IMR-90 (cell line): ENCODE measurements at regions not wholly inside any gene's neighbourhood (a gene's known extent, or its start where the extent isn't known, plus 50 kb on each side); places are given as distances from the start of the nearest gene placed in this dataset.

Source experiments
- ATAC-seq: fragments of 200-7000 bp; cut with Tn5 transposase; 2 replicates; pipeline ENCODE4 v1.9.1; 2020; ENCODE audit warnings: low read depth, mild to moderate bottlenecking, moderate library complexity
- BruUV-seq: library from RNA; stranded (reverse); fragments of 400-500 nt; replicated peaks from 2 replicates; lab custom pipeline; 2021; lab: Mats Ljungman, UMichigan
- CTCF ChIA-PET: fragments of 300-600 bp; formaldehyde crosslinking; extraction: SDS; loops from one replicate; lab custom pipeline; 2021; ENCODE audit warnings: antibody characterized with exemption; lab: Yijun Ruan, JAX
- POLR2A ChIA-PET: fragments of 300-600 bp; sonication (Branson Sonifier 250); formaldehyde crosslinking; loops from one replicate; lab custom pipeline; 2022; ENCODE audit warnings: antibody characterized with exemption; ENCODE audit not compliant: unreplicated experiment; lab: Charles Lee
- DNase-seq: peaks from one replicate; pipeline ENCODE4 v3.0.0; 2013
- H2AFZ ChIP-seq: replicated peaks from 2 replicates; pipeline ENCODE3; 2013; ENCODE audit warnings: low read length, mild to moderate bottlenecking; ENCODE audit not compliant: poor library complexity
- H2AK5ac ChIP-seq: 2 replicates; pipeline ENCODE4 v1.6.1; 2013; ENCODE audit warnings: low read depth, low read length, inconsistent platforms
- H2AK9ac ChIP-seq: replicated peaks from 2 replicates; pipeline ENCODE3; 2013; ENCODE audit warnings: mild to moderate bottlenecking, low read depth, low read length, moderate library complexity; ENCODE audit not compliant: poor library complexity
- H2BK120ac ChIP-seq: 2 replicates; pipeline ENCODE4 v1.6.1; 2013; ENCODE audit warnings: low read depth, low read length, inconsistent platforms
- H2BK15ac ChIP-seq: 3 replicates; pipeline ENCODE4 v1.6.1; 2013; ENCODE audit warnings: low read depth, low read length, inconsistent platforms
- H2BK20ac ChIP-seq: 2 replicates; pipeline ENCODE4 v1.6.1; 2013; ENCODE audit warnings: low read depth, mild to moderate bottlenecking, inconsistent platforms, low read length, moderate library complexity
- H2BK5ac ChIP-seq: 2 replicates; pipeline ENCODE4 v1.6.1; 2013; ENCODE audit warnings: mild to moderate bottlenecking, low read depth, low read length, inconsistent platforms; ENCODE audit not compliant: poor library complexity, severe bottlenecking
- H3K14ac ChIP-seq: replicated peaks from 2 replicates; pipeline ENCODE4 v1.6.1; 2013; ENCODE audit warnings: low read depth, low read length, inconsistent platforms
- H3K18ac ChIP-seq: 2 replicates; pipeline ENCODE4 v1.6.1; 2013; ENCODE audit warnings: low read depth, low read length, control low read depth
- H3K23ac ChIP-seq: 2 replicates; pipeline ENCODE4 v1.6.1; 2013; ENCODE audit warnings: low read depth, low read length, inconsistent platforms
- H3K27ac ChIP-seq: 2 replicates; pipeline ENCODE4 v1.5.1; 2013; ENCODE audit warnings: mild to moderate bottlenecking, control low read depth, low read length; ENCODE audit not compliant: insufficient read depth
- H3K27me3 ChIP-seq: 2 replicates; pipeline ENCODE4 v1.6.1; 2013; ENCODE audit warnings: low read length; ENCODE audit not compliant: control insufficient read depth, insufficient read depth
- H3K36me3 ChIP-seq: 2 replicates; pipeline ENCODE4 v1.6.1; 2013; ENCODE audit warnings: low read length, mixed read lengths; ENCODE audit not compliant: control insufficient read depth, insufficient read depth
- H3K4ac ChIP-seq: 2 replicates; pipeline ENCODE4 v1.6.1; 2013; ENCODE audit warnings: low read depth, low read length, inconsistent platforms
- H3K4me1 ChIP-seq: 2 replicates; pipeline ENCODE4 v1.6.1; 2013; ENCODE audit warnings: low read length, mixed read lengths; ENCODE audit not compliant: control insufficient read depth, insufficient read depth
- H3K4me2 ChIP-seq: 2 replicates; pipeline ENCODE4 v1.6.1; 2013; ENCODE audit warnings: low read depth, mild to moderate bottlenecking, control low read depth, low read length, moderate library complexity
- H3K4me3 ChIP-seq: 2 replicates; pipeline ENCODE4 v1.5.1; 2013; ENCODE audit warnings: low read depth, mild to moderate bottlenecking, control low read depth, low read length, moderate library complexity; ENCODE audit not compliant: insufficient read depth
- H3K56ac ChIP-seq: 2 replicates; pipeline ENCODE4 v1.6.1; 2013; ENCODE audit warnings: low read length, inconsistent platforms; ENCODE audit not compliant: insufficient read depth; ENCODE audit errors: extremely low read depth
- H3K79me1 ChIP-seq, 2 experiments: 2 replicates each; pipeline ENCODE4 v1.6.1; 2013; ENCODE audit warnings: low read length in 2 of 2, inconsistent platforms in 1 of 2, low read depth in 1 of 2
- H3K9ac ChIP-seq: 2 replicates; pipeline ENCODE4 v1.6.1; 2013; ENCODE audit warnings: low read depth, low read length, control low read depth
- H3K9me1 ChIP-seq: 2 replicates; pipeline ENCODE4 v1.6.1; 2013; ENCODE audit warnings: low read length, inconsistent platforms; ENCODE audit not compliant: insufficient read depth
- H3K9me3 ChIP-seq: 2 replicates; pipeline ENCODE4 v1.6.1; 2013; ENCODE audit warnings: low read length; ENCODE audit not compliant: control insufficient read depth, insufficient read depth
- H4K20me1 ChIP-seq: 2 replicates; pipeline ENCODE4 v1.6.1; 2013; ENCODE audit warnings: low read length, inconsistent platforms; ENCODE audit not compliant: insufficient read depth
- H4K5ac ChIP-seq: 2 replicates; pipeline ENCODE4 v1.6.1; 2013; ENCODE audit warnings: mild to moderate bottlenecking, low read depth, low read length, control low read depth
- H4K8ac ChIP-seq, 2 experiments: 2 replicates each; pipeline ENCODE4 v1.6.1; 2013; ENCODE audit warnings: low read depth in 2 of 2, low read length in 2 of 2, control low read depth in 1 of 2, inconsistent platforms in 1 of 2
- H4K91ac ChIP-seq: 2 replicates; pipeline ENCODE4 v1.6.1; 2013; ENCODE audit warnings: low read depth, low read length, inconsistent platforms; ENCODE audit not compliant: insufficient read depth
- BHLHE40 ChIP-seq: fragments of 150-350 bp; IDR thresholded peaks from 2 replicates; pipeline ENCODE4 v1.6.1; 2016; ENCODE audit warnings: mild to moderate bottlenecking, low read depth, low read length
- CEBPB ChIP-seq: IDR thresholded peaks from 2 replicates; pipeline ENCODE4 v1.6.1; 2012; ENCODE audit warnings: low read depth, low read length, improper control_type of control experiment
- CHD1 ChIP-seq: IDR thresholded peaks from 2 replicates; pipeline ENCODE4 v1.6.1; 2012; ENCODE audit warnings: low read depth, low read length, improper control_type of control experiment
- FOS ChIP-seq: fragments of 150-350 bp; IDR thresholded peaks from 2 replicates; pipeline ENCODE4 v1.6.1; 2016; ENCODE audit warnings: low read depth, low read length
- MAFK ChIP-seq: IDR thresholded peaks from 2 replicates; pipeline ENCODE4 v1.6.1; 2012; ENCODE audit warnings: low read depth, low read length, improper control_type of control experiment
- NFE2L2 ChIP-seq: fragments of 150-350 bp; IDR thresholded peaks from 2 replicates; pipeline ENCODE4 v1.6.1; 2016; ENCODE audit warnings: low read depth, mild to moderate bottlenecking, low read length
- POLR2A ChIP-seq: IDR thresholded peaks from 2 replicates; pipeline ENCODE4 v1.6.1; 2012; ENCODE audit warnings: mild to moderate bottlenecking, low read depth, low read length
- RAD21 ChIP-seq: IDR thresholded peaks from 2 replicates; pipeline ENCODE4 v1.6.1; 2012; ENCODE audit warnings: low read length, improper control_type of control experiment
- RCOR1 ChIP-seq: IDR thresholded peaks from 2 replicates; pipeline ENCODE4 v1.6.1; 2012; ENCODE audit warnings: mild to moderate bottlenecking, low read length, improper control_type of control experiment; ENCODE audit not compliant: insufficient replicate concordance
- SMC3 ChIP-seq: fragments of 150-350 bp; IDR thresholded peaks from 2 replicates; pipeline ENCODE4 v1.6.1; 2016; ENCODE audit warnings: low read depth, mild to moderate bottlenecking, antibody characterized with exemption, low read length, moderate library complexity
- WGBS, 2 experiments: methylation state at CpG; one replicate each; pipeline versions ENCODE4 v1.1.5 to v1.1.7; 2013; ENCODE audit warnings: missing lambda C conversion rate in 2 of 2; ENCODE audit not compliant: insufficient read length in 1 of 2; ENCODE audit errors: extremely low coverage in 2 of 2; 5-methylcytosine and 5-hydroxymethylcytosine counted together
- dilution Hi-C: fragments of 300-500 bp; cut with HindIII; formaldehyde crosslinking; loops from one replicate; pipeline ENCODE4 v1.14.3; 2018; ENCODE audit warnings: low sequenced_read_pairs; ENCODE audit not compliant: unreplicated experiment
- in situ Hi-C: fragments of 300-500 bp; cut with MboI; formaldehyde crosslinking; loops from 3 replicates; pipeline ENCODE4 v1.14.3; 2019; ENCODE audit warnings: low sequenced_read_pairs, inconsistent platforms, mixed read lengths
- intact Hi-C: fragments of 100-400 bp; cut with micrococcal nuclease; formaldehyde crosslinking; loops from 2 replicates; pipeline ENCODE4 v1.10.0; 2022
- TF ChIP-seq, protein P1 (sequence below): fragments of 150-350 bp; IDR thresholded peaks from 2 replicates; pipeline ENCODE4 v1.6.1; 2017; ENCODE audit warnings: mild to moderate bottlenecking, antibody characterized with exemption, low read length, low read depth
- TF ChIP-seq, protein P2 (sequence below): fragments of 150-350 bp; IDR thresholded peaks from 2 replicates; pipeline ENCODE4 v1.6.1; 2016; ENCODE audit warnings: low read depth, mild to moderate bottlenecking, low read length, moderate library complexity, borderline replicate concordance
- TF ChIP-seq, protein P3 (sequence below): conservative IDR thresholded peaks from 2 replicates; pipeline ENCODE4 v1.5.1; 2012; ENCODE audit warnings: mild to moderate bottlenecking, low read depth, low read length, improper control_type of control experiment

DNA sequence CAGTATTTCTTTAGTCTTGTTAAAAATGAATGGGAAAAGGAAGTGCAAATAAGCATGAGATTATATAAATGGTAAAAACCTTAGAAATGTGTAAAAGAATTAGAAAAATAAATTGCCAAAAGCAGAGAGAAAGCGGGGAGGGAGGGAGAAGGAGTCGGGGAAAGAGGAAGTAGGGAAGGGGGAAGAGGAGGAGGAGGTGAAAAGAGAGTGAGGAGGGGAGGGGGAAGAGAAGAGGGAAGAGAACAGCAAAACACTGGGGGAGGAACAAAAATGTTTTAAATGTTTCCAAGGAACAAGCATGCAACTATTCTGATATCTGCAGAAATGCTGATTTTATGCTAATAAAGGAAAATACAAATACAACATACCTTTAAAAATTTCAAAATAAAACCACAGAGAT lies 317.5 kb downstream of the PIK3R1 start:
- Histone ChIP-seq H2BK5ac (no peak overlapping the region), H3K9me1 (no peaks in the 10 kb centered on the region), H3K4me3 (no peak overlapping the region), H3K56ac (no peak overlapping the region), H3K36me3 (no peaks in the 10 kb centered on the region), H2BK20ac (no peak overlapping the region), H2BK120ac (no peak overlapping the region), H4K5ac (no peak overlapping the region), H2AFZ (no peak overlapping the region), H3K23ac (no peak overlapping the region), H3K27ac (no peak overlapping the region), H2BK15ac (no peak overlapping the region), H4K20me1 (no peaks in the 10 kb centered on the region), H3K9me3 (no peaks in the 10 kb centered on the region; the same call in 1 of the 2 replicates), H3K27me3 (no peaks in the 10 kb centered on the region), H2AK9ac (no peak overlapping the region), H3K4ac (no peak overlapping the region), H3K18ac (no peak overlapping the region), H4K8ac (no peak overlapping the region), H3K4me1 (peaks cover 10% of the 10 kb centered on the region), H2AK5ac (no peak overlapping the region), H3K79me1 (no peaks in the 10 kb centered on the region), H3K14ac (no peak overlapping the region), H3K4me2 (no peak overlapping the region), H3K9ac (no peak overlapping the region), H4K91ac (no peak overlapping the region)
- ChIA-PET CTCF (no interaction called here), POLR2A (no interaction called here)
- intact Hi-C loops, result no loop called here
- no peak for DNase-seq
- no peak for TF ChIP-seq CHD1
- TF ChIP-seq RAD21, result no peak
- no peak for TF ChIP-seq NFE2L2
- TF ChIP-seq FOS, result no peak
- TF ChIP-seq, protein P1, sequence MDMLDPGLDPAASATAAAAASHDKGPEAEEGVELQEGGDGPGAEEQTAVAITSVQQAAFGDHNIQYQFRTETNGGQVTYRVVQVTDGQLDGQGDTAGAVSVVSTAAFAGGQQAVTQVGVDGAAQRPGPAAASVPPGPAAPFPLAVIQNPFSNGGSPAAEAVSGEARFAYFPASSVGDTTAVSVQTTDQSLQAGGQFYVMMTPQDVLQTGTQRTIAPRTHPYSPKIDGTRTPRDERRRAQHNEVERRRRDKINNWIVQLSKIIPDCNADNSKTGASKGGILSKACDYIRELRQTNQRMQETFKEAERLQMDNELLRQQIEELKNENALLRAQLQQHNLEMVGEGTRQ, result no peak
- TF ChIP-seq SMC3, result no peak
- no peak for TF ChIP-seq BHLHE40
- TF ChIP-seq, protein P2, sequence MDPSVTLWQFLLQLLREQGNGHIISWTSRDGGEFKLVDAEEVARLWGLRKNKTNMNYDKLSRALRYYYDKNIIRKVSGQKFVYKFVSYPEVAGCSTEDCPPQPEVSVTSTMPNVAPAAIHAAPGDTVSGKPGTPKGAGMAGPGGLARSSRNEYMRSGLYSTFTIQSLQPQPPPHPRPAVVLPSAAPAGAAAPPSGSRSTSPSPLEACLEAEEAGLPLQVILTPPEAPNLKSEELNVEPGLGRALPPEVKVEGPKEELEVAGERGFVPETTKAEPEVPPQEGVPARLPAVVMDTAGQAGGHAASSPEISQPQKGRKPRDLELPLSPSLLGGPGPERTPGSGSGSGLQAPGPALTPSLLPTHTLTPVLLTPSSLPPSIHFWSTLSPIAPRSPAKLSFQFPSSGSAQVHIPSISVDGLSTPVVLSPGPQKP, result no peak
- no peak for TF ChIP-seq CEBPB
- no peak for TF ChIP-seq POLR2A
- TF ChIP-seq MAFK, result no peak
- TF ChIP-seq, protein P3, sequence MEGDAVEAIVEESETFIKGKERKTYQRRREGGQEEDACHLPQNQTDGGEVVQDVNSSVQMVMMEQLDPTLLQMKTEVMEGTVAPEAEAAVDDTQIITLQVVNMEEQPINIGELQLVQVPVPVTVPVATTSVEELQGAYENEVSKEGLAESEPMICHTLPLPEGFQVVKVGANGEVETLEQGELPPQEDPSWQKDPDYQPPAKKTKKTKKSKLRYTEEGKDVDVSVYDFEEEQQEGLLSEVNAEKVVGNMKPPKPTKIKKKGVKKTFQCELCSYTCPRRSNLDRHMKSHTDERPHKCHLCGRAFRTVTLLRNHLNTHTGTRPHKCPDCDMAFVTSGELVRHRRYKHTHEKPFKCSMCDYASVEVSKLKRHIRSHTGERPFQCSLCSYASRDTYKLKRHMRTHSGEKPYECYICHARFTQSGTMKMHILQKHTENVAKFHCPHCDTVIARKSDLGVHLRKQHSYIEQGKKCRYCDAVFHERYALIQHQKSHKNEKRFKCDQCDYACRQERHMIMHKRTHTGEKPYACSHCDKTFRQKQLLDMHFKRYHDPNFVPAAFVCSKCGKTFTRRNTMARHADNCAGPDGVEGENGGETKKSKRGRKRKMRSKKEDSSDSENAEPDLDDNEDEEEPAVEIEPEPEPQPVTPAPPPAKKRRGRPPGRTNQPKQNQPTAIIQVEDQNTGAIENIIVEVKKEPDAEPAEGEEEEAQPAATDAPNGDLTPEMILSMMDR, result no peak
- TF ChIP-seq RCOR1, result no peak
- no peak for ATAC-seq
- WGBS, 2 experiments, result 86% methylated on average over 2 of the region's 2 CpGs; no CpG with 5 or more reads in 1 of the 2 experiments
- in situ Hi-C loops, result no loop called here
- no TSS peak for BruUV-seq
- dilution Hi-C loops, result no loop called here
